SK-N-SH treated with all-trans-retinoic acid at 6 μM for 48 hours (cell line): ENCODE measurements at regions not wholly inside any gene's neighbourhood (a gene's known extent, or its start where the extent isn't known, plus 50 kb on each side); places are given as distances from the start of the nearest gene placed in this dataset.

Source experiments
- ATAC-seq: fragments of 200-7000 bp; cut with Tn5 transposase; 3 replicates; pipeline ENCODE4 v1.9.1; 2020; ENCODE audit warnings: mild to moderate bottlenecking, moderate library complexity
- ARNTL ChIP-seq: fragments of 450-650 bp; formaldehyde crosslinking; IDR thresholded peaks from 2 replicates; pipeline ENCODE4 v1.5.0; 2020; ENCODE audit warnings: low read depth, mild to moderate bottlenecking, moderate library complexity, borderline replicate concordance
- BACH2 ChIP-seq: fragments of 250-450 bp; sonication (Bioruptor Pico); IDR thresholded peaks from 2 replicates; pipeline ENCODE4 v1.9.0; 2021; ENCODE audit warnings: mild to moderate bottlenecking, borderline replicate concordance
- CSDC2 ChIP-seq: fragments of 250-450 bp; sonication (Bioruptor Pico); IDR thresholded peaks from 2 replicates; pipeline ENCODE4 v1.5.0; 2020; ENCODE audit warnings: mild to moderate bottlenecking, moderate library complexity
- CSRNP3 ChIP-seq: fragments of 250-450 bp; sonication (Bioruptor Pico); IDR thresholded peaks from 2 replicates; pipeline ENCODE4 v1.5.1; 2021; ENCODE audit warnings: mild to moderate bottlenecking, moderate library complexity
- ESRRG ChIP-seq: fragments of 250-450 bp; sonication (Bioruptor Pico); IDR thresholded peaks from 2 replicates; pipeline ENCODE4 v1.6.1; 2021; ENCODE audit warnings: mild to moderate bottlenecking
- GLIS3 ChIP-seq: fragments of 250-450 bp; sonication (Bioruptor Pico); IDR thresholded peaks from 2 replicates; pipeline ENCODE4 v1.5.0; 2020; ENCODE audit warnings: mild to moderate bottlenecking, moderate library complexity
- ISL1 ChIP-seq: fragments of 250-450 bp; sonication (Bioruptor Pico); IDR thresholded peaks from 2 replicates; pipeline ENCODE4 v2.1.2; 2022; ENCODE audit warnings: mild to moderate bottlenecking, moderate library complexity
- OSR1 ChIP-seq: fragments of 250-450 bp; sonication (Bioruptor Pico); IDR thresholded peaks from 2 replicates; pipeline ENCODE4 v1.8.0; 2022; ENCODE audit warnings: moderate library complexity, mild to moderate bottlenecking, inconsistent platforms
- PPARA ChIP-seq: fragments of 250-450 bp; sonication (Bioruptor Pico); IDR thresholded peaks from 2 replicates; pipeline ENCODE4 v1.5.0; 2020; ENCODE audit warnings: mild to moderate bottlenecking, borderline replicate concordance
- RARB ChIP-seq: fragments of 250-450 bp; sonication (Bioruptor Pico); IDR thresholded peaks from 2 replicates; pipeline ENCODE4 v1.8.0; 2021; ENCODE audit warnings: mild to moderate bottlenecking, moderate library complexity
- SNAI2 ChIP-seq: fragments of 250-450 bp; sonication (Bioruptor Pico); IDR thresholded peaks from 2 replicates; pipeline ENCODE4 v1.5.0; 2020; ENCODE audit warnings: mild to moderate bottlenecking, moderate library complexity
- TCF4 ChIP-seq: fragments of 250-450 bp; sonication (Bioruptor Pico); IDR thresholded peaks from 2 replicates; pipeline ENCODE4 v1.8.0; 2021; ENCODE audit warnings: mild to moderate bottlenecking, moderate library complexity, borderline replicate concordance
- TOX ChIP-seq: fragments of 250-450 bp; sonication (Bioruptor Pico); IDR thresholded peaks from 2 replicates; pipeline ENCODE4 v1.8.0; 2021; ENCODE audit warnings: mild to moderate bottlenecking, moderate library complexity, borderline replicate concordance
- TSHZ2 ChIP-seq: fragments of 250-450 bp; sonication (Bioruptor Pico); IDR thresholded peaks from 2 replicates; pipeline ENCODE4 v1.5.0; 2020; ENCODE audit warnings: mild to moderate bottlenecking, moderate library complexity
- ZC3H10 ChIP-seq: fragments of 250-450 bp; sonication (Bioruptor Pico); IDR thresholded peaks from 2 replicates; pipeline ENCODE4 v1.5.1; 2021; ENCODE audit warnings: mild to moderate bottlenecking, moderate library complexity
- ZFP3 ChIP-seq: fragments of 250-450 bp; sonication (Bioruptor Pico); IDR thresholded peaks from 2 replicates; pipeline ENCODE4 v1.5.0; 2020; ENCODE audit warnings: mild to moderate bottlenecking, moderate library complexity
- ZFP30 ChIP-seq: fragments of 450-650 bp; formaldehyde crosslinking; IDR thresholded peaks from 2 replicates; pipeline ENCODE4 v1.5.0; 2022; ENCODE audit warnings: mild to moderate bottlenecking, moderate library complexity
- ZNF565 ChIP-seq: fragments of 450-650 bp; formaldehyde crosslinking; conservative IDR thresholded peaks from 2 replicates; pipeline ENCODE4 v1.5.0; 2020; ENCODE audit warnings: low read depth, mild to moderate bottlenecking, moderate library complexity
- ZNF70 ChIP-seq: fragments of 450-650 bp; formaldehyde crosslinking; IDR thresholded peaks from 2 replicates; pipeline ENCODE4 v1.5.0; 2020; ENCODE audit warnings: mild to moderate bottlenecking, moderate library complexity
- ZNF8 ChIP-seq: fragments of 450-650 bp; formaldehyde crosslinking; IDR thresholded peaks from 2 replicates; pipeline ENCODE4 v1.5.0; 2020; ENCODE audit warnings: mild to moderate bottlenecking, moderate library complexity
- TF ChIP-seq, protein P1 (sequence below): fragments of 250-450 bp; sonication (Bioruptor Pico); IDR thresholded peaks from 2 replicates; pipeline ENCODE4 v1.8.0; 2021; ENCODE audit warnings: low read depth, mild to moderate bottlenecking, moderate library complexity, borderline replicate concordance

GRCh38 chr10:94192974-94193373 lies 169.8 kb downstream of the NOC3L start:
- ATAC-seq, result peak; percentile 44
- no peak for TF ChIP-seq ZFP3 (CRISPR knock-in tag)
- TF ChIP-seq ARNTL, result no peak
- TF ChIP-seq CSDC2 (CRISPR knock-in tag), result no peak
- no peak for TF ChIP-seq GLIS3 (CRISPR knock-in tag)
- TF ChIP-seq TOX (CRISPR knock-in tag), result no peak
- no peak for TF ChIP-seq ZNF8 (CRISPR knock-in tag)
- TF ChIP-seq RARB (CRISPR knock-in tag), result no peak
- TF ChIP-seq TCF4 (CRISPR knock-in tag), result no peak

- TF ChIP-seq RARB (CRISPR knock-in tag), result no peak
- TF ChIP-seq ISL1, result peak; percentile 72
- TF ChIP-seq ESRRG (CRISPR knock-in tag), result no peak
- peak; percentile 83 for ATAC-seq
Observed at GRCh38 chr10:94193466-94193924, 169.2 kb downstream of the NOC3L start.

- peak; percentile 89 for ATAC-seq
Observed at GRCh38 chr10:94194256-94194655, 168.5 kb downstream of the NOC3L start.

DNA sequence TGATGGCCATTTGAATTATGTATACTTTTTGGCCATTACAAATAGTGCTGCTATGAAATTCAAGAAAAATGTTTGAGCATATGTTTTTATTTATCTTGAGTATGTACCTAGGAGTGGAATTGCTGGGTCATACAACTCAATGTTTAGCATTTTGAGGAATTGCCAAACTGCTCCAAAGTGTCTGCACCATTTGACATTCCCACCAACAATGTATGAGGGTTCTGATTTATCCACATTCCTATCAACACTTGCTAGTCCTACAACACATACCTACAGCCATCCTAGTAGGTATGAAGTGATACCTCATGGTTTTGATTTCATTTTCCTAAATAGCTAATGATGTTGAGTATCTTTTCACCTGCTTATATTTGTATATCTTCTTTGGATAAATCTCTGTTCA lies 165.5 kb downstream of the NOC3L start:
- no peak for ATAC-seq
- TF ChIP-seq SNAI2 (CRISPR knock-in tag), result no peak
- TF ChIP-seq CSDC2 (CRISPR knock-in tag), result no peak
- no peak for TF ChIP-seq ZC3H10 (CRISPR knock-in tag)
- no peak for TF ChIP-seq TSHZ2 (CRISPR knock-in tag)
- TF ChIP-seq ZNF8 (CRISPR knock-in tag), result no peak
- TF ChIP-seq OSR1 (CRISPR knock-in tag), result no peak
- TF ChIP-seq PPARA (CRISPR knock-in tag), result no peak
- no peak for TF ChIP-seq BACH2
- no peak for TF ChIP-seq ZFP30 (CRISPR knock-in tag)
- no peak for TF ChIP-seq ESRRG (CRISPR knock-in tag)
- TF ChIP-seq TOX (CRISPR knock-in tag), result no peak
- no peak for TF ChIP-seq RARB (CRISPR knock-in tag)
- TF ChIP-seq CSRNP3 (CRISPR knock-in tag), result no peak
- no peak for TF ChIP-seq ZNF565 (CRISPR knock-in tag)

More at GRCh38 chr10:94194256-94194655, 168.5 kb downstream of the NOC3L start:
- TF ChIP-seq ZFP3 (CRISPR knock-in tag), result 0 out of 2 replicates have a peak, but pooled peaks have one; percentile 53
- TF ChIP-seq, protein P1, sequence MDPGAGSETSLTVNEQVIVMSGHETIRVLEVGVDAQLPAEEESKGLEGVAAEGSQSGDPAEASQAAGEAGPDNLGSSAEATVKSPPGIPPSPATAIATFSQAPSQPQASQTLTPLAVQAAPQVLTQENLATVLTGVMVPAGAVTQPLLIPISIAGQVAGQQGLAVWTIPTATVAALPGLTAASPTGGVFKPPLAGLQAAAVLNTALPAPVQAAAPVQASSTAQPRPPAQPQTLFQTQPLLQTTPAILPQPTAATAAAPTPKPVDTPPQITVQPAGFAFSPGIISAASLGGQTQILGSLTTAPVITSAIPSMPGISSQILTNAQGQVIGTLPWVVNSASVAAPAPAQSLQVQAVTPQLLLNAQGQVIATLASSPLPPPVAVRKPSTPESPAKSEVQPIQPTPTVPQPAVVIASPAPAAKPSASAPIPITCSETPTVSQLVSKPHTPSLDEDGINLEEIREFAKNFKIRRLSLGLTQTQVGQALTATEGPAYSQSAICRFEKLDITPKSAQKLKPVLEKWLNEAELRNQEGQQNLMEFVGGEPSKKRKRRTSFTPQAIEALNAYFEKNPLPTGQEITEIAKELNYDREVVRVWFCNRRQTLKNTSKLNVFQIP (CRISPR knock-in tag), result no peak

- TF ChIP-seq ZNF70, result no peak
- no peak for TF ChIP-seq TSHZ2 (CRISPR knock-in tag)
- no peak for TF ChIP-seq ZNF8 (CRISPR knock-in tag)
- no peak for TF ChIP-seq ZC3H10 (CRISPR knock-in tag)
- no peak for TF ChIP-seq GLIS3 (CRISPR knock-in tag)
- TF ChIP-seq ZNF565 (CRISPR knock-in tag), result no peak
- TF ChIP-seq ZFP3 (CRISPR knock-in tag), result no peak
- TF ChIP-seq TOX (CRISPR knock-in tag), result no peak
- TF ChIP-seq, protein P1 (CRISPR knock-in tag), result no peak
- TF ChIP-seq PPARA (CRISPR knock-in tag), result no peak
- no peak for TF ChIP-seq ESRRG (CRISPR knock-in tag)
- TF ChIP-seq RARB (CRISPR knock-in tag), result no peak
- TF ChIP-seq, all 23 proteins: peak for 0
- ATAC-seq, result no peak
Observed at GRCh38 chr10:94198324-94198723, 164.4 kb downstream of the NOC3L start.
